NCI-H524 treated with DMSO at 0.1 percent for 48 hours (cell line): ENCODE measurements at regions not wholly inside any gene's neighbourhood (a gene's known extent, or its start where the extent isn't known, plus 50 kb on each side); places are given as distances from the start of the nearest gene placed in this dataset.

Source experiments
- DNase-seq: peaks from one replicate; lab custom pipeline; 2025; lab: John Stamatoyannopoulos, UW

- no peak for DNase-seq
Observed at GRCh38 chr11:64501500-64502427, 54.0 kb upstream of the SLC22A11 start.

GRCh38 chr11:64502634-64503033, 53.1 kb upstream of the SLC22A11 start:
- DNase-seq: no peak

DNA sequence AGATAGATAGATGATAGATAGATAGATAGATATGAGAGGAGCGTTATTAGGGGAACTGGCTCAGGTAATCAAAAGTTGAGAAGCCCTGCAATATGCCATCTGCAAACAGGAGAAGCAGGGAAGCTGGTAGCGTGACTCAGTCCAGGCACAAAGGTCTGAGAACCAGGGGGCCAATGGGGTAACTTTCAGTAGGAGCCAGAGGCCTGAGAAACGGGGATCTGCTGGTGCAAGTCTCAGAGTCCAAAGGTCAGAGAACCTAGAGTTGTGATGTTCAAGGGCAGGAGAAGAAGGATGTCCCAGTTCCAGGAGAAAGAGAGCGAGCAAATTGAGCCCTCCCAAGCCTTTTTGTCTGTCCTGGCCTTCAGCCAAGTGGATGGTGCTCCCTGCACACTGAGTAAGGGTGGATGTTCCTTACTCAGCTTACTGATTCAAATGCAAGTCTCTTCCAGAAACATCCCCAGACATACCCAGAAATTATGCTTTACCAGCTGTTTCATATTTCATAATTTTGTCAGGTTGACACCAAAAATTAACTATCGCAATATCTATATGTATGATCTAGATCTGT, 52.5 kb upstream of the SLC22A11 start:
- DNase-seq: no peak

GRCh38 chr11:64504999-64505398, 50.7 kb upstream of the SLC22A11 start:
- DNase-seq: no peak
